HG02763 (cell line): ENCODE measurements at regions not wholly inside any gene's neighbourhood (a gene's known extent, or its start where the extent isn't known, plus 50 kb on each side); places are given as distances from the start of the nearest gene placed in this dataset.
A peak's percentile ranks its signal among the peaks of the same experiment; 100 is the strongest.

Experiments used
- ATAC-seq: cut with Tn5 transposase; IDR thresholded peaks from one replicate; pipeline ENCODE4 v1.9.1; 2021; ENCODE audit warnings: mild to moderate bottlenecking, moderate library complexity; ENCODE audit not compliant: unreplicated experiment

- ATAC-seq: no peak
These were observed 126.6 kb upstream of the CREB1 start for GRCh38 chr2:207403141-207403540.

- ATAC-seq: no peak
These were observed 125.8 kb upstream of the CREB1 start for GRCh38 chr2:207403950-207404349.

- ATAC-seq: no peak
These were observed 124.6 kb upstream of the CREB1 start for GRCh38 chr2:207405150-207405549.

GRCh38 chr2:207408086-207408794 is 121.5 kb upstream of the CREB1 start:
- ATAC-seq: peak; percentile 93

GRCh38 chr2:207409517-207409916 is 120.2 kb upstream of the CREB1 start:
- no peak for ATAC-seq

- no peak for ATAC-seq
These were observed 116.9 kb upstream of the CREB1 start for GRCh38 chr2:207412787-207413310.

- no peak for ATAC-seq
These were observed 116.3 kb upstream of the CREB1 start for GRCh38 chr2:207413376-207413907.

- ATAC-seq: no peak
These were observed 113.7 kb upstream of the CREB1 start for GRCh38 chr2:207416111-207416510.

- no peak for ATAC-seq
These were observed 112.9 kb upstream of the CREB1 start for GRCh38 chr2:207416900-207417299.

GRCh38 chr2:207417301-207417718 is 112.5 kb upstream of the CREB1 start:
- no peak for ATAC-seq

GRCh38 chr2:207418419-207418818 is 111.3 kb upstream of the CREB1 start:
- ATAC-seq: no peak

GRCh38 chr2:207419331-207419730 is 110.4 kb upstream of the CREB1 start:
- no peak for ATAC-seq

GRCh38 chr2:207421671-207422070 is 108.1 kb upstream of the CREB1 start:
- no peak for ATAC-seq

- ATAC-seq: no peak
These were observed 107.4 kb upstream of the CREB1 start for GRCh38 chr2:207422380-207422779.

- ATAC-seq: peak; percentile 94
These were observed 105.9 kb upstream of the CREB1 start for GRCh38 chr2:207423886-207424285.

- ATAC-seq: no peak
These were observed 101.8 kb upstream of the CREB1 start for GRCh38 chr2:207427986-207428385.

- no peak for ATAC-seq
These were observed 101.2 kb upstream of the CREB1 start for GRCh38 chr2:207428573-207428972.

- no peak for ATAC-seq
These were observed 97.3 kb upstream of the CREB1 start for GRCh38 chr2:207432453-207432852.

GRCh38 chr2:207434306-207434705 is 95.5 kb upstream of the CREB1 start:
- ATAC-seq: no peak

GRCh38 chr2:207434899-207435465 is 94.8 kb upstream of the CREB1 start:
- ATAC-seq: no peak

GRCh38 chr2:207437136-207437523 is 92.6 kb upstream of the CREB1 start:
- no peak for ATAC-seq

GRCh38 chr2:207437524-207438143 is 92.1 kb upstream of the CREB1 start:
- ATAC-seq: no peak
